ENCODE measurements at regions not wholly inside any gene's neighbourhood (a gene's known extent, or its start where the extent isn't known, plus 50 kb on each side); places are given as distances from the start of the nearest gene placed in this dataset.

- Histone ChIP-seq H3K27me3 (replicated peaks; ENCODE audit: insufficient read depth) (no peaks in the 10 kb centered on the region), H3K4me3 (no peak overlapping the region), H3K9me3 (no peaks in the 10 kb centered on the region), H3K27ac (no peak overlapping the region), H3K36me3 (no peaks in the 10 kb centered on the region), H3K4me1 (ENCODE audit: control insufficient read depth in 1 of 2, low read depth in 2 of 2) (no peaks in the 10 kb centered on the region)
- TF ChIP-seq, protein P1, sequence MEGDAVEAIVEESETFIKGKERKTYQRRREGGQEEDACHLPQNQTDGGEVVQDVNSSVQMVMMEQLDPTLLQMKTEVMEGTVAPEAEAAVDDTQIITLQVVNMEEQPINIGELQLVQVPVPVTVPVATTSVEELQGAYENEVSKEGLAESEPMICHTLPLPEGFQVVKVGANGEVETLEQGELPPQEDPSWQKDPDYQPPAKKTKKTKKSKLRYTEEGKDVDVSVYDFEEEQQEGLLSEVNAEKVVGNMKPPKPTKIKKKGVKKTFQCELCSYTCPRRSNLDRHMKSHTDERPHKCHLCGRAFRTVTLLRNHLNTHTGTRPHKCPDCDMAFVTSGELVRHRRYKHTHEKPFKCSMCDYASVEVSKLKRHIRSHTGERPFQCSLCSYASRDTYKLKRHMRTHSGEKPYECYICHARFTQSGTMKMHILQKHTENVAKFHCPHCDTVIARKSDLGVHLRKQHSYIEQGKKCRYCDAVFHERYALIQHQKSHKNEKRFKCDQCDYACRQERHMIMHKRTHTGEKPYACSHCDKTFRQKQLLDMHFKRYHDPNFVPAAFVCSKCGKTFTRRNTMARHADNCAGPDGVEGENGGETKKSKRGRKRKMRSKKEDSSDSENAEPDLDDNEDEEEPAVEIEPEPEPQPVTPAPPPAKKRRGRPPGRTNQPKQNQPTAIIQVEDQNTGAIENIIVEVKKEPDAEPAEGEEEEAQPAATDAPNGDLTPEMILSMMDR (IDR thresholded peaks at IDR 0.05), result no peak
- no peak for ATAC-seq (ENCODE audit: insufficient number of reproducible peaks, low FRiP score, low read depth)
- no peak for DNase-seq (ENCODE audit: low spot score)
Observed at GRCh38 chr13:87944038-87944437, 272.9 kb downstream of the SLITRK5 start.

GRCh38 chr13:87952377-87952776, 281.2 kb downstream of the SLITRK5 start:
- no peaks in the 10 kb centered on the region for H3K27me3 ChIP-seq (replicated peaks; ENCODE audit: insufficient read depth)
- no peak for ATAC-seq (ENCODE audit: insufficient number of reproducible peaks, low FRiP score, low read depth)
- no peak overlapping the region for H3K4me3 ChIP-seq
- TF ChIP-seq, protein P1 (IDR thresholded peaks at IDR 0.05), result no peak
- no peaks in the 10 kb centered on the region for H3K4me1 ChIP-seq (ENCODE audit: control insufficient read depth in 1 of 2, low read depth in 2 of 2)
- H3K9me3 ChIP-seq, result no peaks in the 10 kb centered on the region
- no peak for DNase-seq (ENCODE audit: low spot score)
- H3K27ac ChIP-seq, result no peak overlapping the region
- no peaks in the 10 kb centered on the region for H3K36me3 ChIP-seq

- H3K27me3 ChIP-seq (replicated peaks; ENCODE audit: insufficient read depth), result no peaks in the 10 kb centered on the region
- H3K9me3 ChIP-seq, result no peaks in the 10 kb centered on the region
- H3K4me3 ChIP-seq, result no peak overlapping the region
- DNase-seq (ENCODE audit: low spot score) (no peak), ATAC-seq (ENCODE audit: insufficient number of reproducible peaks, low FRiP score, low read depth) (no peak)
- H3K4me1 ChIP-seq (ENCODE audit: control insufficient read depth in 1 of 2, low read depth in 2 of 2), result no peaks in the 10 kb centered on the region
- TF ChIP-seq, protein P1 (IDR thresholded peaks at IDR 0.05), result no peak
- H3K27ac ChIP-seq, result no peak overlapping the region
- no peaks in the 10 kb centered on the region for H3K36me3 ChIP-seq
Observed at GRCh38 chr13:87953381-87953780, 282.2 kb downstream of the SLITRK5 start.

- Histone ChIP-seq H3K36me3 (no peaks in the 10 kb centered on the region), H3K4me3 (no peak overlapping the region), H3K27ac (no peak overlapping the region), H3K9me3 (no peaks in the 10 kb centered on the region), H3K27me3 (replicated peaks; ENCODE audit: insufficient read depth) (no peaks in the 10 kb centered on the region), H3K4me1 (ENCODE audit: control insufficient read depth in 1 of 2, low read depth in 2 of 2) (no peaks in the 10 kb centered on the region)
- no peak for DNase-seq (ENCODE audit: low spot score)
- TF ChIP-seq, protein P1 (IDR thresholded peaks at IDR 0.05), result no peak
- no peak for ATAC-seq (ENCODE audit: insufficient number of reproducible peaks, low FRiP score, low read depth)
Observed at GRCh38 chr13:87954091-87954490, 282.9 kb downstream of the SLITRK5 start.

DNA sequence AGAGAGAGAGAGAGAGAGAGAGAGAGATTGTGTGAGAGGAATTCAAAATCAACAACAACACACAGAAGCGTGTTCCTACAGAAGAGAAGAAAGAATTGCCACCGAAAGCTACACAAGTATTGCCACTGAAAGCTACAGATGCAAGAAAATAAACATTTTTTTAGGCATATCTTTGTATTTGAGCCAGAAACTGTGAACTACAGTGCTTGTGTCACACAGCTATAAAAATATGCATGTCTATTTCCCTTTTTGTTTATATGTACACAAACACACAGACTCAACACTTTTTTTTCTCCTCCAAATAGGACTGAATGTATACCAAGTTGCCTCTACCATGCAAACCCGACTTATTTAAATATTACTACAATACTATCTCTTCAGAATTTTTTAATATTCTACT, 290.4 kb downstream of the SLITRK5 start:
- Histone ChIP-seq H3K27ac (no peak overlapping the region), H3K9me3 (no peaks in the 10 kb centered on the region), H3K4me3 (no peak overlapping the region), H3K36me3 (no peaks in the 10 kb centered on the region), H3K27me3 (replicated peaks; ENCODE audit: insufficient read depth) (no peaks in the 10 kb centered on the region), H3K4me1 (ENCODE audit: control insufficient read depth in 1 of 2, low read depth in 2 of 2) (no peaks in the 10 kb centered on the region)
- DNase-seq (ENCODE audit: low spot score) (no peak), ATAC-seq (ENCODE audit: insufficient number of reproducible peaks, low FRiP score, low read depth) (no peak)
- TF ChIP-seq, protein P1 (IDR thresholded peaks at IDR 0.05), result no peak

Data from thoracic aorta (tissue), 2 donors.